NCI-H1105 treated with DMSO at 0.1 percent for 48 hours (cell line): ENCODE measurements at regions not wholly inside any gene's neighbourhood (a gene's known extent, or its start where the extent isn't known, plus 50 kb on each side); places are given as distances from the start of the nearest gene placed in this dataset.

Experiments used
- DNase-seq: peaks from one replicate; lab custom pipeline; 2025; lab: John Stamatoyannopoulos, UW

GRCh38 chr10:90975096-90975495, 54.2 kb upstream of the ANKRD1 start:
- DNase-seq = no peak

GRCh38 chr10:90977162-90977854, 56.4 kb upstream of the ANKRD1 start:
- DNase-seq = no peak

- DNase-seq = no peak
These were observed 57.1 kb upstream of the ANKRD1 start for GRCh38 chr10:90977855-90978486.

- no peak for DNase-seq
These were observed 61.6 kb upstream of the ANKRD1 start for GRCh38 chr10:90982406-90983008.

- no peak for DNase-seq
These were observed 63.1 kb upstream of the ANKRD1 start for GRCh38 chr10:90983914-90984549.

GRCh38 chr10:90984898-90985297, 64.0 kb upstream of the ANKRD1 start:
- DNase-seq = no peak

GRCh38 chr10:90985321-90985933, 64.5 kb upstream of the ANKRD1 start:
- DNase-seq = no peak

GRCh38 chr10:90986136-90986760, 65.4 kb upstream of the ANKRD1 start:
- no peak for DNase-seq

- DNase-seq = no peak
These were observed 66.0 kb upstream of the ANKRD1 start for GRCh38 chr10:90986870-90987269.

- no peak for DNase-seq
These were observed 66.5 kb upstream of the ANKRD1 start for GRCh38 chr10:90987383-90987782.

GRCh38 chr10:90988024-90988423, 67.1 kb upstream of the ANKRD1 start:
- no peak for DNase-seq

- DNase-seq = no peak
These were observed 67.9 kb upstream of the ANKRD1 start for GRCh38 chr10:90988802-90989201.

- no peak for DNase-seq
These were observed 68.5 kb upstream of the ANKRD1 start for GRCh38 chr10:90989378-90989777.

GRCh38 chr10:90992462-90992861, 71.6 kb upstream of the ANKRD1 start:
- DNase-seq = no peak

GRCh38 chr10:90993340-90993739, 72.5 kb upstream of the ANKRD1 start:
- no peak for DNase-seq

GRCh38 chr10:90997670-90998069, 76.8 kb upstream of the ANKRD1 start:
- no peak for DNase-seq

- no peak for DNase-seq
These were observed 78.0 kb upstream of the ANKRD1 start for GRCh38 chr10:90998733-90999511.

- DNase-seq = no peak
These were observed 78.8 kb upstream of the ANKRD1 start for GRCh38 chr10:90999512-91000172.

GRCh38 chr10:91000470-91000869, 79.6 kb upstream of the ANKRD1 start:
- no peak for DNase-seq

GRCh38 chr10:91000985-91001384, 80.1 kb upstream of the ANKRD1 start:
- no peak for DNase-seq

- DNase-seq = no peak
These were observed 81.8 kb upstream of the ANKRD1 start for GRCh38 chr10:91002656-91003055.
